ENCODE measurements at regions not wholly inside any gene's neighbourhood (a gene's known extent, or its start where the extent isn't known, plus 50 kb on each side); places are given as distances from the start of the nearest gene placed in this dataset.

GRCh38 chr1:232174306-232174705, 455.6 kb downstream of the SIPA1L2 start:
- Histone ChIP-seq H3K4me1 (ENCODE audit: control insufficient read depth, insufficient read depth, low read length) (no peaks in the 10 kb centered on the region), H3K9me3 (ENCODE audit: control insufficient read depth, insufficient read depth, low read depth, low read length) (no peaks in the 10 kb centered on the region), H3K36me3 (ENCODE audit: control insufficient read depth, insufficient read depth, low read length) (no peaks in the 10 kb centered on the region), H3K4me3 (ENCODE audit: low read depth in 2 of 2, low read length in 2 of 2) (no peak overlapping the region), H3K27me3 (ENCODE audit: control insufficient read depth, insufficient read depth, low read length) (no peaks in the 10 kb centered on the region), H3K27ac (ENCODE audit: low read length) (no peak overlapping the region)
- POLR2A ChIA-PET: no interaction called here
- DNase-seq (ENCODE audit: low read depth, low spot score): no peak
- in situ Hi-C loops (cut with HindIII; ENCODE audit: low pct_unique_long_range_greater_than_20kb, low sequenced_read_pairs): no loop called here
- CTCF ChIA-PET: no interaction called here
- no TSS peak for BruUV-seq (replicated peaks)
- no peak for TF ChIP-seq SIN3A (IDR thresholded peaks at IDR 0.05; ENCODE audit: borderline replicate concordance, insufficient read depth, low read depth, low read length)
- no peak for TF ChIP-seq POLR2AphosphoS5 (IDR thresholded peaks at IDR 0.05; ENCODE audit: low read depth, low read length)
- no peak for TF ChIP-seq CTCF (IDR thresholded peaks at IDR 0.05)
- TF ChIP-seq REST (IDR thresholded peaks at IDR 0.05; ENCODE audit: insufficient read depth in 1 of 2, low read depth in 2 of 2, low read length in 1 of 2): no peak
- TF ChIP-seq TCF7L2 (IDR thresholded peaks at IDR 0.05; ENCODE audit: low read depth, low read length): no peak
- intact Hi-C loops (cut with micrococcal nuclease; ENCODE audit: unreplicated experiment): no loop called here
- no peak for ATAC-seq

GRCh38 chr1:232172563-232172962, 457.4 kb downstream of the SIPA1L2 start:
- POLR2A ChIA-PET: no interaction called here
- in situ Hi-C loops (cut with HindIII; ENCODE audit: low pct_unique_long_range_greater_than_20kb, low sequenced_read_pairs) (no loop called here), intact Hi-C loops (cut with micrococcal nuclease; ENCODE audit: unreplicated experiment) (no loop called here)
- Histone ChIP-seq H3K36me3 (ENCODE audit: control insufficient read depth, insufficient read depth, low read length) (no peaks in the 10 kb centered on the region), H3K4me1 (ENCODE audit: control insufficient read depth, insufficient read depth, low read length) (no peaks in the 10 kb centered on the region), H3K27ac (ENCODE audit: low read length) (no peak overlapping the region), H3K27me3 (ENCODE audit: control insufficient read depth, insufficient read depth, low read length) (no peaks in the 10 kb centered on the region), H3K9me3 (ENCODE audit: control insufficient read depth, insufficient read depth, low read depth, low read length) (no peaks in the 10 kb centered on the region), H3K4me3 (ENCODE audit: low read depth in 2 of 2, low read length in 2 of 2) (no peak overlapping the region)
- DNase-seq (ENCODE audit: low read depth, low spot score): no peak
- CTCF ChIA-PET: no interaction called here
- TF ChIP-seq CTCF (IDR thresholded peaks at IDR 0.05): no peak
- no peak for TF ChIP-seq REST (IDR thresholded peaks at IDR 0.05; ENCODE audit: insufficient read depth in 1 of 2, low read depth in 2 of 2, low read length in 1 of 2)
- TF ChIP-seq TCF7L2 (IDR thresholded peaks at IDR 0.05; ENCODE audit: low read depth, low read length): no peak
- TF ChIP-seq POLR2AphosphoS5 (IDR thresholded peaks at IDR 0.05; ENCODE audit: low read depth, low read length): no peak
- TF ChIP-seq SIN3A (IDR thresholded peaks at IDR 0.05; ENCODE audit: borderline replicate concordance, insufficient read depth, low read depth, low read length): no peak
- no TSS peak for BruUV-seq (replicated peaks)
- ATAC-seq: no peak
